Endometrium (tissue), 2 donors: ENCODE measurements at regions not wholly inside any gene's neighbourhood (a gene's known extent, or its start where the extent isn't known, plus 50 kb on each side); places are given as distances from the start of the nearest gene placed in this dataset.
"Not testable (repeated sequence)": the region's sequence is repeated elsewhere in the genome, so short reads cannot be mapped to it uniquely, and the experiment has no call there.

Experiments used
- FAIRE-seq: peaks from 2 replicates; lab custom pipeline; 2012; peaks lifted over from hg19 to GRCh38; lab: Jason Lieb, UNC
- donor health status: control.
- donor health status: control.

- no peak for FAIRE-seq
These were observed 221.3 kb upstream of the TCERG1L start for GRCh38 chr10:131532745-131533341.

GRCh38 chr10:131533846-131534526 lies 222.5 kb upstream of the TCERG1L start:
- no peak for FAIRE-seq

GRCh38 chr10:131534836-131535235 lies 223.3 kb upstream of the TCERG1L start:
- no peak for FAIRE-seq

GRCh38 chr10:131536676-131537075 lies 225.2 kb upstream of the TCERG1L start:
- no peak for FAIRE-seq

GRCh38 chr10:131537281-131537680 lies 225.8 kb upstream of the TCERG1L start:
- no peak for FAIRE-seq

GRCh38 chr10:131544495-131544894 lies 233.0 kb upstream of the TCERG1L start:
- no peak for FAIRE-seq

- no peak for FAIRE-seq
These were observed 234.7 kb upstream of the TCERG1L start for GRCh38 chr10:131546086-131546810.

GRCh38 chr10:131547129-131547799 lies 235.7 kb upstream of the TCERG1L start:
- FAIRE-seq: no peak

- no peak for FAIRE-seq
These were observed 236.7 kb upstream of the TCERG1L start for GRCh38 chr10:131548176-131548575.

- no peak for FAIRE-seq
These were observed 237.6 kb upstream of the TCERG1L start for GRCh38 chr10:131549116-131549515.

GRCh38 chr10:131553121-131553520 lies 241.6 kb upstream of the TCERG1L start:
- no peak for FAIRE-seq

- no peak for FAIRE-seq
These were observed 242.1 kb upstream of the TCERG1L start for GRCh38 chr10:131553581-131553980.

GRCh38 chr10:131554821-131555220 lies 243.3 kb upstream of the TCERG1L start:
- FAIRE-seq: no peak

GRCh38 chr10:131555406-131555805 lies 243.9 kb upstream of the TCERG1L start:
- no peak for FAIRE-seq

- FAIRE-seq: no peak
These were observed 244.8 kb upstream of the TCERG1L start for GRCh38 chr10:131556061-131556896.

- FAIRE-seq: no peak
These were observed 245.5 kb upstream of the TCERG1L start for GRCh38 chr10:131556897-131557495.

- FAIRE-seq: not testable (repeated sequence)
These were observed 246.4 kb upstream of the TCERG1L start for GRCh38 chr10:131557956-131558355.

GRCh38 chr10:131559450-131559911 lies 248.0 kb upstream of the TCERG1L start:
- no peak for FAIRE-seq

- FAIRE-seq: no peak
These were observed 248.6 kb upstream of the TCERG1L start for GRCh38 chr10:131560166-131560565.

GRCh38 chr10:131560706-131561355 lies 249.3 kb upstream of the TCERG1L start:
- no peak for FAIRE-seq

- FAIRE-seq: no peak
These were observed 250.4 kb upstream of the TCERG1L start for GRCh38 chr10:131561897-131562296.
